HG02623 (cell line): ENCODE measurements at regions not wholly inside any gene's neighbourhood (a gene's known extent, or its start where the extent isn't known, plus 50 kb on each side); places are given as distances from the start of the nearest gene placed in this dataset.

ENCODE experiments used
- ATAC-seq: cut with Tn5 transposase; IDR thresholded peaks from one replicate; pipeline ENCODE4 v1.9.1; 2021; ENCODE audit warnings: moderate library complexity; ENCODE audit not compliant: unreplicated experiment

GRCh38 chrX:39946822-39947221 is 150.9 kb downstream of the BCOR start:
- no peak for ATAC-seq

GRCh38 chrX:39948582-39948981 is 149.2 kb downstream of the BCOR start:
- no peak for ATAC-seq

GRCh38 chrX:39950018-39950688 is 147.6 kb downstream of the BCOR start:
- no peak for ATAC-seq

- no peak for ATAC-seq
Measured at GRCh38 chrX:39952989-39953388, 144.8 kb downstream of the BCOR start.

GRCh38 chrX:39953879-39954278 is 143.9 kb downstream of the BCOR start:
- ATAC-seq, result no peak

GRCh38 chrX:39954851-39955250 is 142.9 kb downstream of the BCOR start:
- ATAC-seq, result no peak

- no peak for ATAC-seq
Measured at GRCh38 chrX:39955625-39956024, 142.1 kb downstream of the BCOR start.

GRCh38 chrX:39956803-39957394 is 140.9 kb downstream of the BCOR start:
- ATAC-seq, result no peak

- ATAC-seq, result no peak
Measured at GRCh38 chrX:39957816-39958566, 139.8 kb downstream of the BCOR start.

GRCh38 chrX:39958850-39959249 is 138.9 kb downstream of the BCOR start:
- no peak for ATAC-seq

GRCh38 chrX:39960219-39960618 is 137.5 kb downstream of the BCOR start:
- no peak for ATAC-seq

- ATAC-seq, result no peak
Measured at GRCh38 chrX:39961441-39961840, 136.3 kb downstream of the BCOR start.

GRCh38 chrX:39965051-39965573 is 132.6 kb downstream of the BCOR start:
- ATAC-seq, result no peak

GRCh38 chrX:39966176-39966575 is 131.6 kb downstream of the BCOR start:
- ATAC-seq, result no peak

- ATAC-seq, result no peak
Measured at GRCh38 chrX:39967348-39967747, 130.4 kb downstream of the BCOR start.

- ATAC-seq, result no peak
Measured at GRCh38 chrX:39969099-39969818, 128.5 kb downstream of the BCOR start.

- no peak for ATAC-seq
Measured at GRCh38 chrX:39969819-39970504, 127.8 kb downstream of the BCOR start.

GRCh38 chrX:39971760-39972159 is 126.0 kb downstream of the BCOR start:
- no peak for ATAC-seq

GRCh38 chrX:39972340-39972739 is 125.4 kb downstream of the BCOR start:
- no peak for ATAC-seq

GRCh38 chrX:39973810-39974209 is 123.9 kb downstream of the BCOR start:
- ATAC-seq, result no peak

GRCh38 chrX:39974270-39974669 is 123.5 kb downstream of the BCOR start:
- no peak for ATAC-seq
